Naive B cell (primary cell): ENCODE measurements at regions not wholly inside any gene's neighbourhood (a gene's known extent, or its start where the extent isn't known, plus 50 kb on each side); places are given as distances from the start of the nearest gene placed in this dataset.
"Not testable (repeated sequence)": the region's sequence is repeated elsewhere in the genome, so short reads cannot be mapped to it uniquely, and the experiment has no call there.

Source experiments
- ATAC-seq, 2 donors: fragments of 150-1000 bp; cut with Tn5 transposase; 2 replicates each; pipeline ENCODE4 v1.10.0; 2021; ENCODE audit warnings: low read depth in 2 of 2, mild to moderate bottlenecking in 2 of 2, moderate library complexity in 2 of 2
- DNase-seq: peaks from one replicate; pipeline ENCODE4 v3.0.0; 2022
- H3K27ac Mint-ChIP-seq, 6 donors: one replicate each; pipeline ENCODE4 v1.8.0; 2020 to 2022; ENCODE audit warnings: mild to moderate bottlenecking in 6 of 6, mixed read lengths in 6 of 6, moderate library complexity in 5 of 6, inconsistent platforms in 2 of 6
- H3K27me3 Mint-ChIP-seq, 3 donors: one replicate each; pipeline ENCODE4 v1.8.0; 2021 to 2022; ENCODE audit warnings: mixed read lengths in 3 of 3, mild to moderate bottlenecking in 1 of 3
- H3K36me3 Mint-ChIP-seq, 2 donors: one replicate each; pipeline ENCODE4 v1.8.0; 2020 to 2022; ENCODE audit warnings: mixed read lengths in 2 of 2, inconsistent platforms in 1 of 2, mild to moderate bottlenecking in 1 of 2
- H3K4me1 Mint-ChIP-seq, 3 donors: one replicate each; pipeline ENCODE4 v1.8.0; 2020 to 2022; ENCODE audit warnings: mixed read lengths in 3 of 3, inconsistent platforms in 1 of 3, mild to moderate bottlenecking in 1 of 3, moderate library complexity in 1 of 3
- H3K4me3 Mint-ChIP-seq, 8 donors: one replicate each; pipeline ENCODE4 v1.8.0; 2020 to 2022; ENCODE audit warnings: mild to moderate bottlenecking in 8 of 8, mixed read lengths in 8 of 8, moderate library complexity in 8 of 8, inconsistent platforms in 2 of 8
- H3K9me3 Mint-ChIP-seq, 7 donors: one replicate each; pipeline ENCODE4 v1.8.0; 2020 to 2022; ENCODE audit warnings: mixed read lengths in 7 of 7, mild to moderate bottlenecking in 5 of 7, inconsistent platforms in 2 of 7, moderate library complexity in 1 of 7

DNA sequence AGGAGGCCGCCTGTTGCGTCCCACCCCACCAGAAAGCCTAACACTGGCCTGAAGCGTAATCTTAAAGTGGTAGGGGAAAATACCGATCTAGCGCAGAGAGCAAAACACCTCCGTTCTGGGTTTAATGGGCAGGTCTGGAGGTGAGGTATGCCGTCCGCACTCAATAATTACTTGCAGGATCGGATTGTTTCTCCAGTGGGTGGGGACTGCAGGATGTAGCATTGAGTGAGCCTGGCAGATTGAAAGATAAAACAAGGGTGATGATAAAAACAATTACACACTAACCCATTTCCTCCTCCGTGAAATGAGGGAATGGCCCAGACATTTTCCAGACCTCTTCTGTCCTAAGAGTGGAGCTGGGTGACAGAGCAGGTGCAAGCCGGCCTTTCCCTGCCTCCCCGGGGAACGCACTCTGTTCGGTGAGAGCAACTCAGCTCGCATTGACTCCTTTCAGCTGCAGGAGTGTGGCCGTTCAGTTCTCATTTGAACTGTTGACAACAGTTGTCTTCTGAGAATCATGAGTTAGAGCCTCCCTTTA lies 110.2 kb upstream of the DOCK9 start:
- H3K27me3 Mint-ChIP-seq, result peaks cover 10 to 14% (median 12%) of the 10 kb centered on the region in 3 donors
- H3K9me3 Mint-ChIP-seq, result no peaks in the 10 kb centered on the region
- no peaks in the 10 kb centered on the region for H3K36me3 Mint-ChIP-seq
- peak; percentile 29 to 32 for ATAC-seq
- peak overlapping the region; percentile 95 to 99 (median 97) for H3K27ac Mint-ChIP-seq
- DNase-seq, result peak; percentile 18
- peak overlapping the region; percentile 96 to 100 (median 98) for H3K4me3 Mint-ChIP-seq
- peaks cover 27 to 29% (median 28%) of the 10 kb centered on the region in 3 donors for H3K4me1 Mint-ChIP-seq

DNA sequence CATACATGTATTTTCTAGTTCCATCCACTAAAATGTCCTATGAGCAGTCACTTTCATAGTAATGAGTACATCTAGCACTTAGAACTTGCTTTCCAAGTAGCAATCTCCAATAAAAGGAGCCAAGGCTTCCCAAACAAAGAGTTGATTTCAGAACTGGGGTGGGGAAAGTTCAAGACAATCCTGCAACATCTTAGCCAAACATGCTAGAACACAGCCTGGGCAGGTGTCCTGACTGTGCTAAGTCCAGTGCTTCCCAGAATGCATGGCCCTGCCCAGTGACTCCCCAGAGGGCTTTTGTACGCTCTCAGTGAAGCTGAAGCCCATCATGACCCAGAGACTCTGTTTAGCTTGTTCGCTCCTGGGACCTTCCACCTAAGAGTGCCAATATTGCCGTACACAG lies 106.7 kb upstream of the UBAC2 start:
- H3K27ac Mint-ChIP-seq, result no peak overlapping the region
- peaks cover 25 to 34% (median 31%) of the 10 kb centered on the region in 3 donors for H3K27me3 Mint-ChIP-seq
- DNase-seq (no peak), ATAC-seq (no peak)
- no peak overlapping the region for H3K4me3 Mint-ChIP-seq
- no peaks in the 10 kb centered on the region for H3K9me3 Mint-ChIP-seq
- peaks cover 0 to 3% of the 10 kb centered on the region in 2 donors for H3K36me3 Mint-ChIP-seq
- no peaks in the 10 kb centered on the region for H3K4me1 Mint-ChIP-seq

DNA sequence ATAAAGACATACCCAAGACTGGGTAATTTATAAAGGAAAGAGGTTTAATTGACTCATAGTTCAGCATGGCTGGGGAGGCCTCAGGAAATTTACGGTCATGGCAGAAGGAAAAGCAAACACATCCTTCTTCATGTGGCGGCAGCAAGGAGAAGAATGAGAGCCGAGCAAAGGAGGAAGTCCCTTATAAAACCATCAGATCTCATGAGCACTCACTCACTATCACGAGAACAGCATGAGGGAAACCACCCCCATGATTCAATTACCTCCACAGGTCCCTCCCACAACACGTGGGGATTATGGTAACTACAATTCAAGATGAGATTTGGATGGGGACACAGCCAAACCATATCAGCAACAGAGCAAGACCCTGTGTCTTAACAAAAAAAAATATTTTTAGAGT lies 98.8 kb upstream of the UBAC2 start:
- Mint-ChIP-seq H3K27ac (peak overlapping the region in 1 of 6 donors; percentile 30), H3K4me3 (peak overlapping the region in 1 of 8 donors; percentile 40), H3K9me3 (peaks cover 0 to 12% (median 3%) of the 10 kb centered on the region in 7 donors), H3K27me3 (peaks cover 10 to 28% (median 25%) of the 10 kb centered on the region in 3 donors)
- ATAC-seq, result peak; percentile 33 to 40
- not testable (repeated sequence) for H3K4me1 Mint-ChIP-seq, H3K36me3 Mint-ChIP-seq, DNase-seq

DNA sequence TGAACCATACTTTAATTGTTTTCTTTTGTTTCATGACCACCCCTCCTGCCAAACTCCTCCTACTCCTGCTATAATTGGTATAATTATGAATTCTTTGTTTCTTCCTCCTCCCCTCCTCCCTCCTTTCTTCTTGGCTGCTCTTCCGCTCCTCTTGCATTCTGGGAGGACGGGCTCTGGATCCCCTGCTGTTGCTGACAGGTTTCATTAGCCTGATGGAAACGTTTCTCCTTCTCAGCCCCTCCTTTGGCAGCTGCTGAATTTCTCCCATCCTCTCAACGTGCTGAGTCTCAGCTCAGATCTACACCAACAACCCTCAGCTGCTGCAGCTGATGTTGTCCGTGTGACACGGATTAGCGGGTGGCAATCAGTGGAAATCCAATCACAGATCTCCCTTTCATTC lies 97.1 kb upstream of the UBAC2 start:
- Mint-ChIP-seq H3K27ac (no peak overlapping the region), H3K9me3 (peaks cover 0 to 12% (median 3%) of the 10 kb centered on the region in 7 donors), H3K4me1 (peaks cover 0 to 5% (median 5%) of the 10 kb centered on the region in 3 donors), H3K4me3 (peak overlapping the region in 1 of 8 donors; percentile 30), H3K36me3 (peaks cover 4 to 8% of the 10 kb centered on the region in 2 donors), H3K27me3 (peaks cover 10 to 33% (median 23%) of the 10 kb centered on the region in 3 donors)
- no peak for DNase-seq
- ATAC-seq, result no peak

DNA sequence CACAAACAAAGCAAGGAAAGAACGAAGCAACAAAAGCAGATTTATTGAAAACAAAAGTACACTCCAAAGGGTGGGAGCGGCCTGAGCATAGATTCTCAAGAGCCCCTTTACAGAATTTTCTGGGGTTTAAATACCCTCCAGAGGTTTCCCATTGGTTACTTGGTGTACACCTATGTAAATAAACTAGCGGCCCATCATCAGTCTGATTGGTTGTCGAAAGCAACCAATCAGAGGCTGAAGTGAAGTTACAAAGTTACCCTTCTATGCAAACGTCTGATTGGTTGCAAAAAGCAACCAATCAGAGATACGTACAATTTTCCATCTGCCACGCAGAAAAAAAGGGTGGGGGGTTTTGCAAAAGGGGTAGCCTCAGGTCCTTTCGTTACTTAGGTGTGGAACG lies 96.3 kb upstream of the UBAC2 start:
- Mint-ChIP-seq H3K4me3 (no peak overlapping the region), H3K27ac (no peak overlapping the region), H3K36me3 (peaks cover 4 to 8% of the 10 kb centered on the region in 2 donors), H3K4me1 (peaks cover 0 to 5% (median 5%) of the 10 kb centered on the region in 3 donors), H3K9me3 (peaks cover 0 to 15% (median 5%) of the 10 kb centered on the region in 7 donors), H3K27me3 (peaks cover 10 to 39% (median 23%) of the 10 kb centered on the region in 3 donors)
- no peak for DNase-seq
- ATAC-seq, result no peak

DNA sequence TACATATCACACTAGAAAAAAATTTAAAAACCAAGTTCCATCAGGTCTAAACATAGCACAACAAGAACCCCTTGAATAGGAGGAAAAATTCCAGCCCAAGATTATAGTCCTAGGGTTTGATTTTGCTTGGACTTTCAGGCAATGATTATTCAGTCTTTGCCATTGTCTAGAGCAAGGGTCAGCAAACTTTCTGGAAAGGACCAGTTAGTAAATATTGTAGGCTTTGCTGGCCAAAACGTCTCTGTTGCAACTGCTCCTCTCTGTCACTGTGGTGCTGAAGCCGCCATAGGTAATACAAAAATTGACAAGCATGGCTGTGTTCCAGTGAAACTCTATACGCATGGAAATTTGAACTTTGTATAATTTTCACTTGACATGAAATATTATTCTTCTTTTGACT lies 95.5 kb upstream of the UBAC2 start:
- Mint-ChIP-seq H3K27ac (no peak overlapping the region), H3K4me3 (no peak overlapping the region), H3K9me3 (peaks cover 0 to 15% (median 5%) of the 10 kb centered on the region in 7 donors), H3K36me3 (peaks cover 4 to 8% of the 10 kb centered on the region in 2 donors), H3K4me1 (peaks cover 0 to 5% (median 5%) of the 10 kb centered on the region in 3 donors), H3K27me3 (peaks cover 10 to 39% (median 23%) of the 10 kb centered on the region in 3 donors)
- ATAC-seq (no peak), DNase-seq (no peak)

DNA sequence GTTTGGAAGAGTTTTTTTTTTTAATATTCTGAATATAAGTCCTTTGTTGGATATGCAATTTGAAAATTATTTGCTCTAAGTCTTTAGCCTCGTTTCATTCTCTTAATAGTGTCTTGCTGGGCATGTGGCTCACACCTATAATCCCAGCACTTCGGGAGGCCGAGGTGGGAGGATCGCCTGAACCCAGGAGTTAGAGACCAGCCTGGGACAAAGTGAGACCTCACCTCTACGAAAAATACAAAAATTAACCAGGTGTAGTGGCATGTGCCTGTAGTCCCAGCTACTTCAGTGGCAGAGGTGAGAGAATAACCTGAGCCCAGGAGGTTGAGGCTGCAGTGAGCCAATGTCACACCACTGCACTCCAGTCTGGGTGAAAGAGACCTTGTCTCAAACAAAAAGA lies 87.3 kb upstream of the UBAC2 start:
- Mint-ChIP-seq H3K27ac (no peak overlapping the region), H3K4me3 (no peak overlapping the region), H3K27me3 (peaks cover 0 to 15% (median 14%) of the 10 kb centered on the region in 3 donors), H3K36me3 (no peaks in the 10 kb centered on the region), H3K9me3 (peaks cover 0 to 6% (median 2%) of the 10 kb centered on the region in 7 donors), H3K4me1 (no peaks in the 10 kb centered on the region)
- DNase-seq (no peak), ATAC-seq (no peak)

DNA sequence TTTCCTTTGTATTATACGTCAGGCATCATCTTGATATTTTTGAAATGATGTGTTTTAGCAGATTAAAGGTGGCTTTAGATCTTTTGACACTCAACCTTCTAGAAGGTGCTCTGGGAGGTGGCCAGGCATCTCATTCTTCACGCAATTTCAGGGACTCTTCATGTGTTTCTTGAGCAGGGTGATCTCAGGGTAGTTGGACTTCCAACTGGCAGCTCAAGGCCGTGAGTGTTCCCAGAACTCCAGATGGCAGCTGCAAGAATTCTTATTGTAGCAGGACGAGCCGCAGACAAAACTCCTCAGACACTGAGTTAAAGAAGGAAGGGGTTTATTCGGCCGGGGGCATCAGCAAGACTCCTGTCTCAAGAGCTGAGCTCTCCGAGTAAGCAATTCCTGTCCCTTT lies 82.5 kb upstream of the UBAC2 start:
- Mint-ChIP-seq H3K4me3 (no peak overlapping the region), H3K9me3 (peaks cover 0 to 7% (median 5%) of the 10 kb centered on the region in 7 donors), H3K4me1 (peaks cover 0 to 6% (median 0%) of the 10 kb centered on the region in 3 donors), H3K27ac (no peak overlapping the region), H3K27me3 (peaks cover 8 to 13% (median 8%) of the 10 kb centered on the region in 3 donors), H3K36me3 (no peaks in the 10 kb centered on the region)
- DNase-seq, result no peak
- no peak for ATAC-seq

DNA sequence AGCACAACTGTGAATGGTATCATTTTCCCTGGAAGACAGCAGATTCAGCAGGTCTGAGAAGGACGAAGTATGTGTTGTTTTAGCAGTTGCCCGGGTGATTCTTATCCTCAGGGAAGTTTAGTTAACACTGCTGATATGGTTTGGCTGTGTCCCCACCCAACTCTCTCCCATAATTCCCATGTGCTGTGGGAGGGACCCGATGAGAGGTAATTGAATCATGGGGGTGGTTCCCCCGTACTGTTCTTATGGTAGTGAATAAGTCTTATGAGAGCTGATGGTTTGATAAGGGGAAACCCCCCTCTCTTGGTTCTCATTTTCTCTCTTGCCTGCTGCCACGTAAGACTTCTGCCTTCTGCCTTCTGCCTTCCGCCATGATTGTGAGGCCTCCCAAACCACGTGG lies 81.0 kb upstream of the UBAC2 start:
- Mint-ChIP-seq H3K27me3 (peaks cover 12 to 23% (median 21%) of the 10 kb centered on the region in 3 donors), H3K4me3 (no peak overlapping the region), H3K36me3 (no peaks in the 10 kb centered on the region), H3K9me3 (peaks cover 0 to 7% (median 5%) of the 10 kb centered on the region in 7 donors), H3K27ac (no peak overlapping the region), H3K4me1 (peaks cover 0 to 10% (median 3%) of the 10 kb centered on the region in 3 donors)
- ATAC-seq, result peak; percentile 71
- DNase-seq, result peak; percentile 9

DNA sequence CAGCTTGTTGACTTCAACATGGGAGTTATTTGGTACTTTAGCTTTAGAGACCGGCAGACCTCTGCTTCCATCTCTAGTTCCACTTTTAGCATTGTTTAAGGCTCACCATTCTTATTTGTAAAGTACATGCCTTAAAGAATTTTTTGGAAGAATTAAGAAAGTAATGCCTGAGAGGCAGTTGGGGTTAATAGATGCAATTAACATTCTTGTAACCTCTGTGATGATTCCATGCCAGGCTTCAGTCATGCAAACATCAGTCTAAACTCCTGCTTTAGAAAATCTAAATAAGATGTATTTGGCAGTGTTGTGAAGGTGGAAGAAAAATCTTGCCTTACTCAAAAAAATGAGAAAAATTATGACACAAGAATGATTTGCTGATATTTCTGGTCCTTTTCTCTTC lies 79.9 kb upstream of the UBAC2 start:
- no peak for DNase-seq
- Mint-ChIP-seq H3K36me3 (no peaks in the 10 kb centered on the region), H3K4me3 (no peak overlapping the region), H3K9me3 (peaks cover 0 to 7% (median 5%) of the 10 kb centered on the region in 7 donors), H3K27ac (peak overlapping the region in 1 of 6 donors; percentile 23), H3K4me1 (peaks cover 0 to 18% (median 12%) of the 10 kb centered on the region in 3 donors), H3K27me3 (peaks cover 18 to 23% (median 21%) of the 10 kb centered on the region in 3 donors)
- ATAC-seq, result no peak

DNA sequence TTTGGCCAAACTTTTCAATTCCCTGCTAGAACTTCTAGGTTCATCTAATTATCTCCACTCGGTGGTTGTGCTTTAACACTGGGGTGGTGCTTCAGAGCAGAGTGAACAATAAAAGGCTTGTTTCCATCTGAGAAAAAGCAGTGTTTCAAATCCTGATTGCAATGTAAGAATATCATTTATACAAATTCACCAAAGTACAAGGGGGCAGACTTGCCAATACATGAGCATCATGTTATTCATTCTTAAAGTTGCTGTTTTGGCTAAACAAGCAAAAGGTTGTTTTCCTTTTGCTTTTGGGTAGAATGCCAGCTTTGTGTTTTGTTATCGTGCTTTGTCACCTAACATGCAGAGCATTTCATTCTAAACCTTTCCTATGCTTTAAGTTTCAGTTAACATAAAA lies 78.5 kb upstream of the UBAC2 start:
- ATAC-seq (no peak), DNase-seq (no peak)
- Mint-ChIP-seq H3K9me3 (peaks cover 0 to 7% (median 5%) of the 10 kb centered on the region in 7 donors), H3K4me3 (no peak overlapping the region), H3K4me1 (peaks cover 0 to 18% (median 12%) of the 10 kb centered on the region in 3 donors), H3K27me3 (peaks cover 18 to 26% (median 23%) of the 10 kb centered on the region in 3 donors), H3K36me3 (no peaks in the 10 kb centered on the region), H3K27ac (no peak overlapping the region)

DNA sequence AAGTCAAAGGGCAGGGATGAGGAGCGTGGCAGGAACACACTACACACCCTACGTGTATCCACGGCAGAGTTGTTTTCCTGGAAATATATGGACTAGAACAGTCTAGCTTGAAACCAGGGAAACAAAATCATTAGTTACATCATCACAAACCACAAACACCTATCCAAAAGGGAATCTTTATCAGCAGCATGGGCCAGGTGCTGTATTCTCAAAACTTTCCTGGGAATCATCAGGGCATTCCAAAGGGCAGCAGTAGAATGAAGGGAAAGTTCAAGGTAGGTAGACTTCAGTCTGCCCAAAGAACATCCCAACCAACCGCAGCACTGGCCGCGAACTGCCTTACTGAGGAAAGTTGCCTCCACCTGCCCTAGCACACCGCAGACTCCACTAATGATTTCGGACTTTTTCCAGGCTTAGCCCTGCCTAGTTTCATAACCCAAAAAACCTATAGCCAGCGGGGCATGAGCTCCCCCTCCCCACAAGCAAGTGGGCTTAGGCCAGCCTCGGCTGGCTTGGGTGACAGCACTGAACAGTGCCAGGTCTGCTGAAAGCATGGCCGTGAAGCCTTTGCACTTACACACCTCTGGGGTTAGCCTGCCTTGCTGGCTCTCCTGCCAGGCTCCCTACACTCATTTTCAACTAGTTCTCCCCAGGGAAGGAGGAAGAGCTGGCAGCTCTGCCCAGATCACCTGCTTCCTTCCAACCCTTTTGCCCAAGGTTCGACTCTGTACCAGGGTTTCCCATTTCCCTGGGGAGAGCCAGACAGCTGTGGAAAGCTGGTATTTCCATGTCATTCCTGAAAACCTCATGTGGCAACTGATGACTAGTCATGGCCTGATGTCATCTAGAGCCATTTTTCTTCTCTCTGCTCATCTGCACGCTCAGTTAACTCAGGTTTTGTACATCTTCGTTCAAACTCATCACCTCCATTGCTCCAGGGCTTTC lies 77.3 kb upstream of the UBAC2 start:
- H3K4me3 Mint-ChIP-seq, result peak overlapping the region in 2 of 8 donors; percentile 10 to 24
- H3K36me3 Mint-ChIP-seq, result no peaks in the 10 kb centered on the region
- H3K4me1 Mint-ChIP-seq, result peaks cover 0 to 18% (median 12%) of the 10 kb centered on the region in 3 donors
- H3K27ac Mint-ChIP-seq, result no peak overlapping the region
- H3K27me3 Mint-ChIP-seq, result peaks cover 18 to 26% (median 23%) of the 10 kb centered on the region in 3 donors
- peaks cover 0 to 7% (median 5%) of the 10 kb centered on the region in 7 donors for H3K9me3 Mint-ChIP-seq
- DNase-seq (no peak), ATAC-seq (no peak)

DNA sequence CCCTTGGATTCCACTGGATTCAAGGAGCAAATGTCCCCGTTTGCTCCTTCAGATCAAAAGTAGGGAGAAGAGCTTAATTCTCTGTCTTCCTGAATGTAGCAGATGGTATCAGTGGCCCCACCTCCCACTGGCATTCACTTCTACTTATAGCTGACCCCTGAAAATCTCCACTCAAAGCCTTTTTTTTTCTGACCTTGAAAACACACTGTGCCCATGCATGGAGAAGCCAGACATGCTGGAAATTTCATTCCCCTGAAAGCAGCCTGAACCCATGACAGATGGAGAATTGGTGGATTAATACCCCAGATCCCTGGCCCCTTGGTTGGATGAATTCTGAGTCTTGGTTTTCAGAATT lies 76.6 kb upstream of the UBAC2 start:
- Mint-ChIP-seq H3K36me3 (no peaks in the 10 kb centered on the region), H3K4me3 (peak overlapping the region in 1 of 8 donors; percentile 10), H3K4me1 (peaks cover 0 to 18% (median 12%) of the 10 kb centered on the region in 3 donors), H3K27ac (no peak overlapping the region), H3K27me3 (peaks cover 18 to 26% (median 23%) of the 10 kb centered on the region in 3 donors), H3K9me3 (peaks cover 0 to 7% (median 5%) of the 10 kb centered on the region in 7 donors)
- ATAC-seq (no peak), DNase-seq (no peak)
